ENCODE measurements at regions not wholly inside any gene's neighbourhood (a gene's known extent, or its start where the extent isn't known, plus 50 kb on each side); places are given as distances from the start of the nearest gene placed in this dataset.

DNA sequence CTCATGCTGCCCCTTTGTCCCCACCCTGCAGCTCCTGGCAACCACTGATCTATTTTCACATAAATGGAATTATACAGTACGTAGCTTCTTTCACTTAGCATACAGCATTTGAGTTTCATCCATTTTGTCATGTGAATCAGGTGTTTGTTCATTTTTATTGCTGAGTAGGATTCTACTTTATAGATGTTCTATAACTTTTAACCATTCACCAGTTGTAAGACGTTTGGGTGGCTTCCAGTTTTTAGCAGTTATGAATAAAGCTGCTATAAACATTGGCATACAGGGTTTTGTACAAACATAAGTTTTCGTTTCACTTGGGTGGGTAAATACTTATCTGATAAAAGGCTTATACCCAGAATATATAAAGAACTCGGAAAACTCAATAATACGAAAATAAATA lies 102.3 kb upstream of the KLHL13 start:
- no peak for TF ChIP-seq POLR2AphosphoS5 (IDR thresholded peaks at IDR 0.05; ENCODE audit: borderline replicate concordance, low read depth, low read length)
- no peak for TF ChIP-seq EZH2 (IDR thresholded peaks at IDR 0.05)
